Karpas-422 (cell line): ENCODE measurements at regions not wholly inside any gene's neighbourhood (a gene's known extent, or its start where the extent isn't known, plus 50 kb on each side); places are given as distances from the start of the nearest gene placed in this dataset.
"Not testable (repeated sequence)": the region's sequence is repeated elsewhere in the genome, so short reads cannot be mapped to it uniquely, and the experiment has no call there.

Experiments
- DNase-seq: peaks from one replicate; pipeline ENCODE4 v3.0.0-alpha.2; 2015
- H2AFZ ChIP-seq: fragments of 200-600 bp; sonication (generic); 2 replicates; pipeline ENCODE4 v1.6.1; 2014; ENCODE audit warnings: antibody characterized with exemption, low read length, mixed read lengths
- H3K27ac ChIP-seq: fragments of 200-600 bp; sonication (generic); 2 replicates; pipeline ENCODE4 v1.5.1; 2014; ENCODE audit warnings: mild to moderate bottlenecking, low read length, moderate library complexity
- H3K27me3 ChIP-seq: fragments of 200-600 bp; sonication (generic); 2 replicates; pipeline ENCODE4 v1.6.1; 2014; ENCODE audit warnings: low read length, mixed read lengths
- H3K36me3 ChIP-seq: fragments of 200-600 bp; sonication (generic); 2 replicates; pipeline ENCODE4 v1.6.1; 2014; ENCODE audit warnings: low read length, mixed read lengths; ENCODE audit not compliant: insufficient read depth
- H3K4me1 ChIP-seq: fragments of 200-600 bp; sonication (generic); 2 replicates; pipeline ENCODE4 v1.6.1; 2014; ENCODE audit warnings: mild to moderate bottlenecking, low read length, mixed read lengths
- H3K4me2 ChIP-seq: fragments of 200-600 bp; sonication (generic); 2 replicates; pipeline ENCODE4 v1.6.1; 2014; ENCODE audit warnings: low read length, low read depth, mild to moderate bottlenecking; ENCODE audit not compliant: poor library complexity, severe bottlenecking
- H3K4me3 ChIP-seq: fragments of 200-600 bp; sonication (generic); 2 replicates; pipeline ENCODE4 v1.5.1; 2014; ENCODE audit warnings: mild to moderate bottlenecking, antibody characterized with exemption, low read length, mixed read lengths
- H3K79me2 ChIP-seq: fragments of 200-600 bp; sonication (generic); 2 replicates; pipeline ENCODE4 v1.6.1; 2014; ENCODE audit warnings: mild to moderate bottlenecking, low read length, mixed read lengths
- H3K9ac ChIP-seq: fragments of 200-600 bp; sonication (generic); 2 replicates; pipeline ENCODE4 v1.6.0; 2014; ENCODE audit warnings: low read length
- H3K9me2 ChIP-seq: fragments of 200-600 bp; sonication (generic), shearing (Covaris generic); replicated peaks from 2 replicates; pipeline ENCODE4 v1.6.0; 2014; ENCODE audit warnings: mild to moderate bottlenecking, low read length, moderate library complexity; ENCODE audit not compliant: insufficient read depth
- H3K9me3 ChIP-seq: fragments of 300-700, 200-600 bp; sonication (generic); 2 replicates; pipeline ENCODE4 v1.6.1; 2014; ENCODE audit warnings: low read length, mixed read lengths
- H4K20me1 ChIP-seq: fragments of 200-600 bp; sonication (generic); 2 replicates; pipeline ENCODE4 v1.6.1; 2014; ENCODE audit warnings: mild to moderate bottlenecking, antibody characterized with exemption, low read length, low read depth; ENCODE audit not compliant: insufficient read depth

GRCh38 chr14:47935332-47935731 is 259.9 kb upstream of the MDGA2 start:
- Histone ChIP-seq H3K4me3 (peak overlapping the region; percentile 41; the same call in 1 of the 2 replicates), H3K36me3 (no peaks in the 10 kb centered on the region), H4K20me1 (no peaks in the 10 kb centered on the region), H2AFZ (no peak overlapping the region), H3K27me3 (no peaks in the 10 kb centered on the region), H3K27ac (no peak overlapping the region), H3K9me2 (no peaks in the 10 kb centered on the region), H3K79me2 (no peaks in the 10 kb centered on the region), H3K4me2 (peak overlapping the region; percentile 30), H3K9me3 (peaks cover 8% of the 10 kb centered on the region), H3K4me1 (peaks cover 37% of the 10 kb centered on the region), H3K9ac (no peak overlapping the region)
- peak; percentile 79 for DNase-seq

GRCh38 chr14:47929334-47929733 is 253.9 kb upstream of the MDGA2 start:
- Histone ChIP-seq H3K4me2 (peak overlapping the region; percentile 31), H3K9ac (no peak overlapping the region), H3K27me3 (no peaks in the 10 kb centered on the region), H3K4me1 (peaks cover 38% of the 10 kb centered on the region), H3K36me3 (no peaks in the 10 kb centered on the region), H3K79me2 (no peaks in the 10 kb centered on the region), H4K20me1 (no peaks in the 10 kb centered on the region), H3K4me3 (no peak overlapping the region), H3K9me3 (peaks cover 10% of the 10 kb centered on the region), H3K9me2 (no peaks in the 10 kb centered on the region), H3K27ac (peak overlapping the region; percentile 34; the same call in 1 of the 2 replicates), H2AFZ (no peak overlapping the region)
- DNase-seq: peak; percentile 81

- Histone ChIP-seq H3K36me3 (no peaks in the 10 kb centered on the region), H3K9me2 (no peaks in the 10 kb centered on the region), H3K4me2 (no peak overlapping the region), H3K4me1 (no peaks in the 10 kb centered on the region), H3K9ac (no peak overlapping the region), H3K27ac (no peak overlapping the region), H3K9me3 (peaks cover 6% of the 10 kb centered on the region; the same call in 1 of the 2 replicates), H4K20me1 (no peaks in the 10 kb centered on the region), H3K79me2 (no peaks in the 10 kb centered on the region), H3K27me3 (no peaks in the 10 kb centered on the region), H3K4me3 (no peak overlapping the region), H2AFZ (no peak overlapping the region)
- DNase-seq: no peak
Measured at GRCh38 chr14:47921133-47921532, 245.7 kb upstream of the MDGA2 start.

GRCh38 chr14:47919997-47920396 is 244.6 kb upstream of the MDGA2 start:
- no peak overlapping the region for H3K9ac ChIP-seq
- H3K79me2 ChIP-seq: no peaks in the 10 kb centered on the region
- no peaks in the 10 kb centered on the region for H3K27me3 ChIP-seq
- no peak overlapping the region for H3K4me2 ChIP-seq
- H3K36me3 ChIP-seq: no peaks in the 10 kb centered on the region
- no peak overlapping the region for H3K4me3 ChIP-seq
- H3K4me1 ChIP-seq: no peaks in the 10 kb centered on the region
- no peak for DNase-seq
- peaks cover 6% of the 10 kb centered on the region; the same call in 1 of the 2 replicates for H3K9me3 ChIP-seq
- H3K27ac ChIP-seq: no peak overlapping the region
- H2AFZ ChIP-seq: no peak overlapping the region
- H4K20me1 ChIP-seq: no peaks in the 10 kb centered on the region
- H3K9me2 ChIP-seq: no peaks in the 10 kb centered on the region

- Histone ChIP-seq H3K79me2 (no peaks in the 10 kb centered on the region), H4K20me1 (no peaks in the 10 kb centered on the region), H3K4me1 (no peaks in the 10 kb centered on the region), H3K36me3 (no peaks in the 10 kb centered on the region), H3K27ac (no peak overlapping the region), H2AFZ (no peak overlapping the region), H3K9me2 (no peaks in the 10 kb centered on the region), H3K4me2 (no peak overlapping the region), H3K9ac (no peak overlapping the region), H3K9me3 (peaks cover 6% of the 10 kb centered on the region; the same call in 1 of the 2 replicates), H3K4me3 (no peak overlapping the region), H3K27me3 (no peaks in the 10 kb centered on the region)
- peak; percentile 25 for DNase-seq
Measured at GRCh38 chr14:47919334-47919846, 244.0 kb upstream of the MDGA2 start.

GRCh38 chr14:47917344-47917954 is 242.0 kb upstream of the MDGA2 start:
- Histone ChIP-seq H3K27me3 (no peaks in the 10 kb centered on the region), H3K4me2 (no peak overlapping the region), H3K27ac (no peak overlapping the region), H3K9me3 (no peaks in the 10 kb centered on the region; the same call in 1 of the 2 replicates), H3K4me3 (no peak overlapping the region), H3K79me2 (no peaks in the 10 kb centered on the region), H3K9me2 (no peaks in the 10 kb centered on the region), H3K36me3 (no peaks in the 10 kb centered on the region), H2AFZ (no peak overlapping the region), H4K20me1 (no peaks in the 10 kb centered on the region), H3K9ac (no peak overlapping the region), H3K4me1 (no peaks in the 10 kb centered on the region)
- peak; percentile 80 for DNase-seq

GRCh38 chr14:47901141-47901540 is 225.7 kb upstream of the MDGA2 start:
- H4K20me1 ChIP-seq, H3K9ac ChIP-seq, DNase-seq, H3K36me3 ChIP-seq, H3K4me3 ChIP-seq, H3K4me2 ChIP-seq, H3K27ac ChIP-seq, H3K27me3 ChIP-seq, H2AFZ ChIP-seq, H3K9me2 ChIP-seq, H3K79me2 ChIP-seq, H3K4me1 ChIP-seq: not testable (repeated sequence)
- peaks cover 32% of the 10 kb centered on the region for H3K9me3 ChIP-seq

GRCh38 chr14:47899685-47900084 is 224.3 kb upstream of the MDGA2 start:
- Histone ChIP-seq H3K4me1 (no peaks in the 10 kb centered on the region), H3K9me3 (peaks cover 38% of the 10 kb centered on the region), H2AFZ (no peak overlapping the region), H3K27ac (no peak overlapping the region), H3K4me2 (no peak overlapping the region), H3K9ac (no peak overlapping the region), H3K9me2 (no peaks in the 10 kb centered on the region), H3K36me3 (no peaks in the 10 kb centered on the region), H3K79me2 (no peaks in the 10 kb centered on the region), H3K4me3 (no peak overlapping the region), H3K27me3 (no peaks in the 10 kb centered on the region), H4K20me1 (no peaks in the 10 kb centered on the region)
- DNase-seq: no peak
